ENCODE measurements at regions not wholly inside any gene's neighbourhood (a gene's known extent, or its start where the extent isn't known, plus 50 kb on each side); places are given as distances from the start of the nearest gene placed in this dataset.

DNA sequence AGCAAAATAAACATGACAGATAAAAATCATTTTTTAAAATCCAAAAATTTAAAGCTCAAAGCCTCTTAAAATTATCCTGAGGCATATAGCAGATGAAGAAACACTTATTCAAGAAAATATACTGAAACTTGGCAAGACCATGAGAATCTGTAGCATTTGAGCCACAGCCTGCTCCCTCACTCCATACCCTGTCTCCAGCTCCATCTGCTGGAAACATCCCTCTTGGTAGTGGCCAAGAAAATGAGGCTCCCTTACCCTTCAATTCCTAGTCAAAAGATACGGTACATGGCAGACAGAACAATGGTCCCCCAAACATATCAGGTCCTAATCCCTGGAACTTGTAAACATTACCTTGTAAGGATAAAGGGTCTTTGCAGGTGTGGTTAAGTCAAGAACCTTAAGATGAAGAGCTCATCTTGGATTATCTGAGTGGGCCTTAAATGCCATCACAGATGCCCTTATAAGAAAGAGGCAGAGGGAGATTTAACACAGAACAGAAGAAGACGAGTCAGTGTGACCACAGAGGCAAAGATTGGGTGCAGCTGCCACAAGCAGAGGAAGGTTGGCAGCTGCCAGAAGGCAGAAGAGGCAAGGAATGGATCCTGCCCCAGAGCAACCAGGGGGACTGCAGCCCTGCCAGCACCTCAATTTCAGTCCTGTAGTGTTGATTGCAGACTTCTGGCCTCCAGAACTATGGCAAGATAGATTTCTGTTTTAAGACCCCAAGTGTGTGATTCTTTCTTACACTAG lies 149.4 kb downstream of the ZNF248 start (continued):
- TF ChIP-seq, protein P1, sequence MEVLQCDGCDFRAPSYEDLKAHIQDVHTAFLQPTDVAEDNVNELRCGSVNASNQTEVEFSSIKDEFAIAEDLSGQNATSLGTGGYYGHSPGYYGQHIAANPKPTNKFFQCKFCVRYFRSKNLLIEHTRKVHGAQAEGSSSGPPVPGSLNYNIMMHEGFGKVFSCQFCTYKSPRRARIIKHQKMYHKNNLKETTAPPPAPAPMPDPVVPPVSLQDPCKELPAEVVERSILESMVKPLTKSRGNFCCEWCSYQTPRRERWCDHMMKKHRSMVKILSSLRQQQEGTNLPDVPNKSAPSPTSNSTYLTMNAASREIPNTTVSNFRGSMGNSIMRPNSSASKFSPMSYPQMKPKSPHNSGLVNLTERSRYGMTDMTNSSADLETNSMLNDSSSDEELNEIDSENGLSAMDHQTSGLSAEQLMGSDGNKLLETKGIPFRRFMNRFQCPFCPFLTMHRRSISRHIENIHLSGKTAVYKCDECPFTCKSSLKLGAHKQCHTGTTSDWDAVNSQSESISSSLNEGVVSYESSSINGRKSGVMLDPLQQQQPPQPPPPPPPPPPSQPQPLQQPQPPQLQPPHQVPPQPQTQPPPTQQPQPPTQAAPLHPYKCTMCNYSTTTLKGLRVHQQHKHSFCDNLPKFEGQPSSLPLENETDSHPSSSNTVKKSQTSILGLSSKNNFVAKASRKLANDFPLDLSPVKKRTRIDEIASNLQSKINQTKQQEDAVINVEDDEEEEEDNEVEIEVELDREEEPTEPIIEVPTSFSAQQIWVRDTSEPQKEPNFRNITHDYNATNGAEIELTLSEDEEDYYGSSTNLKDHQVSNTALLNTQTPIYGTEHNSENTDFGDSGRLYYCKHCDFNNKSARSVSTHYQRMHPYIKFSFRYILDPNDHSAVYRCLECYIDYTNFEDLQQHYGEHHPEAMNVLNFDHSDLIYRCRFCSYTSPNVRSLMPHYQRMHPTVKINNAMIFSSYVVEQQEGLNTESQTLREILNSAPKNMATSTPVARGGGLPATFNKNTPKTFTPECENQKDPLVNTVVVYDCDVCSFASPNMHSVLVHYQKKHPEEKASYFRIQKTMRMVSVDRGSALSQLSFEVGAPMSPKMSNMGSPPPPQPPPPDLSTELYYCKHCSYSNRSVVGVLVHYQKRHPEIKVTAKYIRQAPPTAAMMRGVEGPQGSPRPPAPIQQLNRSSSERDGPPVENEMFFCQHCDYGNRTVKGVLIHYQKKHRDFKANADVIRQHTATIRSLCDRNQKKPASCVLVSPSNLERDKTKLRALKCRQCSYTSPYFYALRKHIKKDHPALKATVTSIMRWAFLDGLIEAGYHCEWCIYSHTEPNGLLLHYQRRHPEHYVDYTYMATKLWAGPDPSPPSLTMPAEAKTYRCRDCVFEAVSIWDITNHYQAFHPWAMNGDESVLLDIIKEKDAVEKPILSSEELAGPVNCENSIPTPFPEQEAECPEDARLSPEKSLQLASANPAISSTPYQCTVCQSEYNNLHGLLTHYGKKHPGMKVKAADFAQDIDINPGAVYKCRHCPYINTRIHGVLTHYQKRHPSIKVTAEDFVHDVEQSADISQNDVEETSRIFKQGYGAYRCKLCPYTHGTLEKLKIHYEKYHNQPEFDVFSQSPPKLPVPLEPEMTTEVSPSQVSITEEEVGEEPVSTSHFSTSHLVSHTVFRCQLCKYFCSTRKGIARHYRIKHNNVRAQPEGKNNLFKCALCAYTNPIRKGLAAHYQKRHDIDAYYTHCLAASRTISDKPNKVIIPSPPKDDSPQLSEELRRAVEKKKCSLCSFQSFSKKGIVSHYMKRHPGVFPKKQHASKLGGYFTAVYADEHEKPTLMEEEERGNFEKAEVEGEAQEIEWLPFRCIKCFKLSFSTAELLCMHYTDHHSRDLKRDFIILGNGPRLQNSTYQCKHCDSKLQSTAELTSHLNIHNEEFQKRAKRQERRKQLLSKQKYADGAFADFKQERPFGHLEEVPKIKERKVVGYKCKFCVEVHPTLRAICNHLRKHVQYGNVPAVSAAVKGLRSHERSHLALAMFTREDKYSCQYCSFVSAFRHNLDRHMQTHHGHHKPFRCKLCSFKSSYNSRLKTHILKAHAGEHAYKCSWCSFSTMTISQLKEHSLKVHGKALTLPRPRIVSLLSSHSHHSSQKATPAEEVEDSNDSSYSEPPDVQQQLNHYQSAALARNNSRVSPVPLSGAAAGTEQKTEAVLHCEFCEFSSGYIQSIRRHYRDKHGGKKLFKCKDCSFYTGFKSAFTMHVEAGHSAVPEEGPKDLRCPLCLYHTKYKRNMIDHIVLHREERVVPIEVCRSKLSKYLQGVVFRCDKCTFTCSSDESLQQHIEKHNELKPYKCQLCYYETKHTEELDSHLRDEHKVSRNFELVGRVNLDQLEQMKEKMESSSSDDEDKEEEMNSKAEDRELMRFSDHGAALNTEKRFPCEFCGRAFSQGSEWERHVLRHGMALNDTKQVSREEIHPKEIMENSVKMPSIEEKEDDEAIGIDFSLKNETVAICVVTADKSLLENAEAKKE (CRISPR knock-in tag; IDR thresholded peaks at IDR 0.05), result no peak
- TF ChIP-seq JUNB (IDR thresholded peaks at IDR 0.05; ENCODE audit: unreplicated experiment) (no peak), REST (IDR thresholded peaks at IDR 0.05; ENCODE audit: unreplicated experiment) (no peak), POLR2AphosphoS5 (IDR thresholded peaks at IDR 0.05; ENCODE audit: low read depth) (no peak)
- TF ChIP-seq, protein P2, sequence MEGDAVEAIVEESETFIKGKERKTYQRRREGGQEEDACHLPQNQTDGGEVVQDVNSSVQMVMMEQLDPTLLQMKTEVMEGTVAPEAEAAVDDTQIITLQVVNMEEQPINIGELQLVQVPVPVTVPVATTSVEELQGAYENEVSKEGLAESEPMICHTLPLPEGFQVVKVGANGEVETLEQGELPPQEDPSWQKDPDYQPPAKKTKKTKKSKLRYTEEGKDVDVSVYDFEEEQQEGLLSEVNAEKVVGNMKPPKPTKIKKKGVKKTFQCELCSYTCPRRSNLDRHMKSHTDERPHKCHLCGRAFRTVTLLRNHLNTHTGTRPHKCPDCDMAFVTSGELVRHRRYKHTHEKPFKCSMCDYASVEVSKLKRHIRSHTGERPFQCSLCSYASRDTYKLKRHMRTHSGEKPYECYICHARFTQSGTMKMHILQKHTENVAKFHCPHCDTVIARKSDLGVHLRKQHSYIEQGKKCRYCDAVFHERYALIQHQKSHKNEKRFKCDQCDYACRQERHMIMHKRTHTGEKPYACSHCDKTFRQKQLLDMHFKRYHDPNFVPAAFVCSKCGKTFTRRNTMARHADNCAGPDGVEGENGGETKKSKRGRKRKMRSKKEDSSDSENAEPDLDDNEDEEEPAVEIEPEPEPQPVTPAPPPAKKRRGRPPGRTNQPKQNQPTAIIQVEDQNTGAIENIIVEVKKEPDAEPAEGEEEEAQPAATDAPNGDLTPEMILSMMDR (conservative IDR thresholded peaks at IDR 0.05; ENCODE audit: low read depth in 2 of 2), result no peak
